ENCODE measurements at regions not wholly inside any gene's neighbourhood (a gene's known extent, or its start where the extent isn't known, plus 50 kb on each side); places are given as distances from the start of the nearest gene placed in this dataset.

GRCh38 chr4:138706201-138706600 lies 309.4 kb upstream of the NOCT start:
- Histone ChIP-seq H3K36me3 (no peaks in the 10 kb centered on the region), H3K9me3 (no peaks in the 10 kb centered on the region), H3K27me3 (no peaks in the 10 kb centered on the region), H3K27ac (no peak overlapping the region), H3K4me3 (no peak overlapping the region), H3K4me1 (no peaks in the 10 kb centered on the region)
- TF ChIP-seq POLR2A (IDR thresholded peaks at IDR 0.05) (no peak), CTCF (IDR thresholded peaks at IDR 0.05) (no peak)
- DNase-seq, result no peak
- intact Hi-C loops (cut with DNase I; ENCODE audit: low total_unique reads), result no loop called here

GRCh38 chr4:138702190-138702824 lies 313.3 kb upstream of the NOCT start:
- TF ChIP-seq CTCF (IDR thresholded peaks at IDR 0.05) (no peak), POLR2A (IDR thresholded peaks at IDR 0.05) (no peak)
- no peak for DNase-seq
- H3K4me3 ChIP-seq, result no peak overlapping the region
- no peaks in the 10 kb centered on the region for H3K4me1 ChIP-seq
- intact Hi-C loops (cut with DNase I; ENCODE audit: low total_unique reads), result no loop called here
- no peaks in the 10 kb centered on the region for H3K9me3 ChIP-seq
- H3K27ac ChIP-seq, result no peak overlapping the region
- H3K27me3 ChIP-seq, result no peaks in the 10 kb centered on the region
- H3K36me3 ChIP-seq, result no peaks in the 10 kb centered on the region

- Histone ChIP-seq H3K9me3 (no peaks in the 10 kb centered on the region), H3K36me3 (no peaks in the 10 kb centered on the region), H3K27ac (no peak overlapping the region), H3K4me1 (no peaks in the 10 kb centered on the region), H3K4me3 (no peak overlapping the region), H3K27me3 (no peaks in the 10 kb centered on the region)
- TF ChIP-seq CTCF (IDR thresholded peaks at IDR 0.05) (no peak), POLR2A (IDR thresholded peaks at IDR 0.05) (no peak)
- DNase-seq, result no peak
- intact Hi-C loops (cut with DNase I; ENCODE audit: low total_unique reads), result no loop called here
Measured at GRCh38 chr4:138698641-138699040, 316.9 kb upstream of the NOCT start.

- no peak for DNase-seq
- no peaks in the 10 kb centered on the region for H3K4me1 ChIP-seq
- intact Hi-C loops (cut with DNase I; ENCODE audit: low total_unique reads), result no loop called here
- no peaks in the 10 kb centered on the region for H3K9me3 ChIP-seq
- H3K36me3 ChIP-seq, result no peaks in the 10 kb centered on the region
- no peak overlapping the region for H3K27ac ChIP-seq
- TF ChIP-seq CTCF (IDR thresholded peaks at IDR 0.05), result no peak
- TF ChIP-seq POLR2A (IDR thresholded peaks at IDR 0.05), result no peak
- H3K4me3 ChIP-seq, result no peak overlapping the region
- H3K27me3 ChIP-seq, result no peaks in the 10 kb centered on the region
Measured at GRCh38 chr4:138697851-138698250, 317.7 kb upstream of the NOCT start.

GRCh38 chr4:138696771-138697170 lies 318.8 kb upstream of the NOCT start:
- DNase-seq, result no peak
- Histone ChIP-seq H3K27ac (no peak overlapping the region), H3K4me3 (no peak overlapping the region), H3K9me3 (no peaks in the 10 kb centered on the region), H3K27me3 (no peaks in the 10 kb centered on the region), H3K36me3 (no peaks in the 10 kb centered on the region), H3K4me1 (no peaks in the 10 kb centered on the region)
- TF ChIP-seq POLR2A (IDR thresholded peaks at IDR 0.05) (no peak), CTCF (IDR thresholded peaks at IDR 0.05) (no peak)
- intact Hi-C loops (cut with DNase I; ENCODE audit: low total_unique reads), result no loop called here

All from uterus (tissue), 3 donors.